ENCODE measurements at regions not wholly inside any gene's neighbourhood (a gene's known extent, or its start where the extent isn't known, plus 50 kb on each side); places are given as distances from the start of the nearest gene placed in this dataset.

- DNase-seq (ENCODE audit: low read depth in 1 of 2, low spot score in 1 of 2) (no peak), FAIRE-seq (no peak), ATAC-seq (no peak)
- Histone ChIP-seq H3K9me3 (no peaks in the 10 kb centered on the region), H3K4me2 (no peak overlapping the region), H3K4me3 (no peak overlapping the region), H3K27ac (no peak overlapping the region), H3K4me1 (no peaks in the 10 kb centered on the region)
- CTCF ChIA-PET = no interaction called here
- TF ChIP-seq NR3C1 (IDR thresholded peaks at IDR 0.05) (no peak), ZC3H11A (IDR thresholded peaks at IDR 0.05) (no peak), RNF2 (IDR thresholded peaks at IDR 0.05; ENCODE audit: borderline replicate concordance, low read depth) (no peak), SREBF2 (IDR thresholded peaks at IDR 0.05) (no peak), E2F6 (IDR thresholded peaks at IDR 0.05; ENCODE audit: borderline replicate concordance, low read depth) (no peak), HMGXB4 (CRISPR knock-in tag; IDR thresholded peaks at IDR 0.05; ENCODE audit: borderline replicate concordance) (no peak), REST (IDR thresholded peaks at IDR 0.05) (no peak), PBX3 (IDR thresholded peaks at IDR 0.05) (no peak), FOSB (CRISPR knock-in tag; IDR thresholded peaks at IDR 0.05) (no peak), ZNF302 (CRISPR knock-in tag; IDR thresholded peaks at IDR 0.05) (no peak), CEBPB (IDR thresholded peaks at IDR 0.05) (no peak), RCOR1 (IDR thresholded peaks at IDR 0.05; ENCODE audit: low read depth, low read length) (no peak), POLR2AphosphoS2 (conservative IDR thresholded peaks at IDR 0.05; ENCODE audit: low read length) (no peak), KDM1A (IDR thresholded peaks at IDR 0.05; ENCODE audit: low read depth) (no peak), ATOH8 (CRISPR knock-in tag; IDR thresholded peaks at IDR 0.05; ENCODE audit: low read depth) (no peak), HOXA7 (CRISPR knock-in tag; IDR thresholded peaks at IDR 0.05) (no peak), POLR2A (IDR thresholded peaks at IDR 0.05; ENCODE audit: low read length) (no peak), TP53 (CRISPR knock-in tag; IDR thresholded peaks at IDR 0.05) (no peak)
- TF ChIP-seq, protein P1, sequence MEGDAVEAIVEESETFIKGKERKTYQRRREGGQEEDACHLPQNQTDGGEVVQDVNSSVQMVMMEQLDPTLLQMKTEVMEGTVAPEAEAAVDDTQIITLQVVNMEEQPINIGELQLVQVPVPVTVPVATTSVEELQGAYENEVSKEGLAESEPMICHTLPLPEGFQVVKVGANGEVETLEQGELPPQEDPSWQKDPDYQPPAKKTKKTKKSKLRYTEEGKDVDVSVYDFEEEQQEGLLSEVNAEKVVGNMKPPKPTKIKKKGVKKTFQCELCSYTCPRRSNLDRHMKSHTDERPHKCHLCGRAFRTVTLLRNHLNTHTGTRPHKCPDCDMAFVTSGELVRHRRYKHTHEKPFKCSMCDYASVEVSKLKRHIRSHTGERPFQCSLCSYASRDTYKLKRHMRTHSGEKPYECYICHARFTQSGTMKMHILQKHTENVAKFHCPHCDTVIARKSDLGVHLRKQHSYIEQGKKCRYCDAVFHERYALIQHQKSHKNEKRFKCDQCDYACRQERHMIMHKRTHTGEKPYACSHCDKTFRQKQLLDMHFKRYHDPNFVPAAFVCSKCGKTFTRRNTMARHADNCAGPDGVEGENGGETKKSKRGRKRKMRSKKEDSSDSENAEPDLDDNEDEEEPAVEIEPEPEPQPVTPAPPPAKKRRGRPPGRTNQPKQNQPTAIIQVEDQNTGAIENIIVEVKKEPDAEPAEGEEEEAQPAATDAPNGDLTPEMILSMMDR (IDR thresholded peaks at IDR 0.05) = no peak
- WGBS (ENCODE audit: missing lambda C conversion rate) = 62% methylated on average over 5 of the region's 8 CpGs
- POLR2A ChIA-PET = no interaction called here
These were observed 565.2 kb downstream of the PTPRU start for GRCh38 chr1:29801561-29801973.
